ENCODE measurements at regions not wholly inside any gene's neighbourhood (a gene's known extent, or its start where the extent isn't known, plus 50 kb on each side); places are given as distances from the start of the nearest gene placed in this dataset.

DNA sequence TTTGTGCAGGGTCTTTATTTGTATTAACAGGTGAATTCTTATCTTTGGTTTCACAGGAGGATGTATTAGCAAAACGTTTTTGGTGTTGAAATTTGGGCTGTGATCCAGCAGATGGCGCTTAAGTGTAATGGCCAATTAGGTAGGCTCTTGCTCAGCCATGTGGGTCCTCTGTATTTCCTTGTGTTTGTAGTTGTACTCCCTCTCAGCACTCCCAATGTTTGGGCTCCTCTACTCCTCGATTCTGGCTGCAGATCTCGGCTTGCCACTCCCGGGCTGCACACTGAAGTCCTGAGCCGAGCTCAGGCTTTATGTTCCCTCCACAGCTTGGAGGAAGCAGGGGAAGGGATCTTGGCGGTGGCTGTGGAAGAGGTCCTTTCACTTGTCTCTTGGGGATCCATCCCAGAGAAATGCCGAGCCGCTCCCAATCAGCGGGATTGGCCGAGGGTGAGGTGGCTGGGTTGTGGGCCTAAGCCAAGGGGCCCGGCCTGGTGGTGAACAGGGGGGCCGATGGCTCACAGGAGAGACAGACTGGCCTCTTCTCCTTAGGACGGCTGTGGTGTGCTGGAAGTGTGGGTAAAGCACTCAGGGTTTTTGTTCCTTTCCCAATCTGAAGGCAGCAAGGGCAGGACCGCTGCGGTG is 133.7 kb downstream of the AEBP2 start:
- in situ Hi-C loops (cut with HindIII; ENCODE audit: low sequenced_read_pairs) = no loop called here

DNA sequence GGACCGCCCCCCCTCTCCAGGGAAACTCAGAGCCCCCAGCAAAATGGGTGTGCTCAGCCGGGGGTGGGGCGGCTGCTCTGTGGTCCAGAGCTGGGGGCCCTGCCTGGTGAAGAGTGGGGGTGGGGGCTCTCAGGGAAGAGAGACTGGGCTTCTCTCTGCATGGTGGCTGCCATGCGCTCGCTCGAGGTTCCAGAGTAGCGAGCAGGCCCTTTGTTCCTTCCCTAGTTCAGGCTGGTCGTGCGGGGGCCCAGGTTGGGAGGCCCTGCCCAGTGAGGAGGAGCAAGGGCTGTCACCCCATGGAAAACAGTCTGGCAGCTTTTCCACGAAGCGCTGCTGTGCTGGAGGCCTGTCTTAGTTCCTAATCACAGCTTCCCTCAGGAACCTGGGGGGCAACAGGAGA is 134.6 kb downstream of the AEBP2 start:
- in situ Hi-C loops (cut with HindIII; ENCODE audit: low sequenced_read_pairs) = no loop called here

DNA sequence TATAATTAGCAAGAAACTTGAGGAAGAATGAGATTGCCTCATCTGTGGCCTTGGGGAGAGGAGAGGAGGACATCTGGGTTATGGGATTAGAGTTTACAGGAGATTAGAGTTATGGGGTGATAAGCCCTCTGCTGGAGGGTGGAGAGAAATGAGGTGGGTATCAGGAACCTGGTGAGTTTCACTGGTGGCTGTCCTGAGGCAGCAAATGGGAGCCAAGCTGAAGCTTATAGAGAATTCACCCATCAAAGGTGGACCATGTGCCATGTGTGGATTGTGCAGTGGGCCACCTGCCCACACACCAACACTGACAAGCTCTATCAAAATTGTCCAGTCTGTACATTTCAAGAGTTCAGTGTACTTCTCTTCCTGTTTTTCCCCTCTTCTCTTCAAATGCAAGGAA is 135.3 kb downstream of the AEBP2 start:
- in situ Hi-C loops (cut with HindIII; ENCODE audit: low sequenced_read_pairs) = no loop called here

DNA sequence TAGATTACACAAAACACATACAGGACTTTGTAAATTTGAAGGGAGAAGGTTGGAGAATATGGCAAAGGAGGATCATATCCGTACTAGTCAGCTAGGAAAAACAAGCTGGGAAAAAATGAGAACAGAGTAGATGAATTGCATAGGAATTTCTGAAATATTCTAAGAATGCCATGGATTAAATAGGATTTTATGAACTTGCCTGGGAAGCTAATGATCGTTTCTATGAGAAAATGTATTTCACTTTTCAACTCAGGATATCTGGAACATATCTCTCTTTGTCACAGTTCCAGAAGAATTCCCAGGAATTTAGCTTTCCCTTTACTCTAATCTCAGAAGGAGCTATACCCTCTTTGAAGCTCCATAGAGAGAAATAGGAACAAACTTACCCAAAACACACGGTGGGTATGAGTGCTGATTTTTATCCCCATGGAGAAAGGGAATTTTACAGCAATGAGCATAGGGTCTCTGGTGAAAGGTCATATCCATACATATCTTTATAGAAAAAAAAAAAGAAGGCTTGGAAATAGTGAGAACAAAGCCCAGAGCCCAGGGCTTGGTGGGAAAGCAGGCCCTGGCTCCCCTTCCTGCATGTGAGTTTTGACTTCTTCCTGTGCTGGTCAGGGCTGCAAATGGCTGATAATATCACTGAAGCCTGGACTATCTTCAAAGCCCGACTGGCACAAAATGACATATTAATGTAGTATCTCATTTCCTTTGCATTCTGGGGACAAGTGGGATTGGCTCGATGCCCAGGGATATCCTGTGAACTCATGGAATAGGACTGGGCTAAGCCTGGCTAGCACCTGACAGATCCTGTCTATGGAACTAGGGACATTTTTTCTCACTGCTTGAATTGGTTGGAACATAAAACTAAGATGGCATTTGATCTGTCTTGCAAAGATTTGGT is 136.3 kb downstream of the AEBP2 start:
- in situ Hi-C loops (cut with HindIII; ENCODE audit: low sequenced_read_pairs) = no loop called here

DNA sequence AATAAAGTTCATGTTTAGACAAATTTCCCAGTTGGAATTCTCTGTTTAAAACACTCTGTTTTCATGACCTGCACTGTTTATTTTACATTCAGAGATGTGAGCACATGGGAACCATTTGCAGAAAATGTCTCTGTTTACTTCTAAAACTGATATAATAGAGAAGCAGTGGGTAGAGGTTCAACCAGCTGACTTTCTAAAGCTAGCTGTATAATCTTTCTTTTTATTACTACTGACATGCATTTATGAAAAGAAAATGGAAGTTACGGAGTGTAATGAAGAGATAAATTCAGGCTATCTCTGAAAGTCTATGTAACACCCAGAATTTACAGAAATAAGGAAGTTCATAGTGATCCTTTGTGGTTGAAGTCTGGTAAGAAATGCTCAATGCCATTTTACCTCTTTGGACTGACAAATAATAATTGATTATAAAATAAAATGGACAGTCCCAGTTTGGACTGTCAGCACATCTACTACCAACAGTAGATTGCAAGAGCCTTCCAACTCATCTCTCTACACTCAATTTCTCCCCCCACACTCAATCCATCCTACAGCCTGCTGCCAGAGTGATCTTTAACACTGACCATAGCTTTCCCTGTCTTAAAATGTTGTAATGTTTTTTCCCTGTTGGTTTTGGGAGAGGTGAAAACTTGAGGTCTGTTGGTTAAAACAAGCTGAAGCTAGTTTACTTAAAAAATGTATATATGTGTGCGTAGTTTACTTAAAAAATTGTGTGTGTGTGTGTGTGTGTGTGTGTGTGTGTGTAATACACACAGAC is 137.4 kb downstream of the AEBP2 start:
- in situ Hi-C loops (cut with HindIII; ENCODE audit: low sequenced_read_pairs) = no loop called here

DNA sequence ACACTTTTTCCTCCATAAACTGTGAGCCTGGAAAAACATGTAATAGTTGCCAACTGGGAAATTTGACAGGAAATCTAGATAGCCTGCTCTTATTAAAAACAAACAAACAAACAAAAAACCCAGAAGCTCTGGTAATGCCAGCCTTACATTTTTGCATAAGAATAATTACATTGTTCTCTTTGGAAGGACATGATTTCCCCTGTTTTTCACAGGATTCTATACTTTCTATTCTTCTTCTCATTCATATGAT is 137.9 kb downstream of the AEBP2 start:
- in situ Hi-C loops (cut with HindIII; ENCODE audit: low sequenced_read_pairs) = no loop called here

DNA sequence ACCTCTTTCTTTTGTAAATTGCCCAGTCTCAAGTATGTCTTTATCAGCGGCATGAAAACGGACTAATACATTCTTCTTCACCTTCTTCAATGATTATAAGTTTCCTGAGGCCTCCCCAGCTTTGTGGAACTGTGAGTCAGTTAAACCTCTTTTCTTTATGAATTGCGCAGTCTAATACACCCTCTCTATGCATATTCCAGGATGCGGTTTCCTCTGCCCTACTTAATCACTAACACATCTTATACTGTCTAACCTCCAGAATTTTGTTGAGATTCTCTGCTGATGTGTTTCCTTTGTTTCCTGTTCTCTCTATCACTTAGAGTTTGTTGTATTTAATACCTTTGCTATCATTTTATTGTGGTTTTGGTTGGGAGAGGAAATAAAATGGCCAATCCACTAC is 145.4 kb downstream of the AEBP2 start:
- in situ Hi-C loops (cut with HindIII; ENCODE audit: low sequenced_read_pairs) = no loop called here

DNA sequence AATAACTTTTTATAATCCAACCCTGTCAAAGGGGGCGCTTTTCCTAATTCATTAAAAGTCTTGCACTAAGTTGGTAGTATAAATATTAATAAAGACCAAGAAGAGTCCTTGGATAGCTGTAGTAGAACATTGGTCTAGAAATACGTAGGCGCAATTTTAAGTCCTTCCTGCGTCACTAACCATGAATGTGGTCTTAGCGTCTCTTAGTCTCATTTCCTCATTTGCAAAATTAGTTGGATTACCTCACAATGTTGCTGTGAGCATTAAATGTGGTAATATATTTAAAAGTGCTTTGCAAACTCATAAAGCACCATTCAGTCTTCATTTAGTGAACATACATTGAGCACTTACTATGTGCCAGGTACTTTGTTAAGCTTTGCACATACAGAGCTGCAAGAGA is 149.7 kb downstream of the AEBP2 start:
- in situ Hi-C loops (cut with HindIII; ENCODE audit: low sequenced_read_pairs) = no loop called here

DNA sequence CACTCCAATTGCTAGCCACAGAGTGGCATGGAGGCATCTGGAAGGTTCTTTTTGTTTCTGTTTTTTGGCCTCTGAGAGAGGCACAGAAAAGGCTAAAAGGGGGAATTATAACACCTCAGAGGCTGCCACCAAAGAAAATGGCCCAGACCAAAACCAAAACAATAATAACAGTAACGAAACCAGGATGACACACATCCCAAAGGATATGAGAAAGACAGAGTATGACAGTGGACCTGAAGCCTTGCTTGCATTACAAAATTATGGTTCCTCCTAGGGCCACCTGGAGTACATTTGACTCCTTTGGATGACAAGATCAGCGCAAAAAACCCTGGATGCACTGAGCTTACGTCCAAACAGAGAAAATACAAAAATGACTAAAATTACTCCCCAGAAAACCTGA is 152.7 kb downstream of the AEBP2 start:
- in situ Hi-C loops (cut with HindIII; ENCODE audit: low sequenced_read_pairs) = no loop called here

DNA sequence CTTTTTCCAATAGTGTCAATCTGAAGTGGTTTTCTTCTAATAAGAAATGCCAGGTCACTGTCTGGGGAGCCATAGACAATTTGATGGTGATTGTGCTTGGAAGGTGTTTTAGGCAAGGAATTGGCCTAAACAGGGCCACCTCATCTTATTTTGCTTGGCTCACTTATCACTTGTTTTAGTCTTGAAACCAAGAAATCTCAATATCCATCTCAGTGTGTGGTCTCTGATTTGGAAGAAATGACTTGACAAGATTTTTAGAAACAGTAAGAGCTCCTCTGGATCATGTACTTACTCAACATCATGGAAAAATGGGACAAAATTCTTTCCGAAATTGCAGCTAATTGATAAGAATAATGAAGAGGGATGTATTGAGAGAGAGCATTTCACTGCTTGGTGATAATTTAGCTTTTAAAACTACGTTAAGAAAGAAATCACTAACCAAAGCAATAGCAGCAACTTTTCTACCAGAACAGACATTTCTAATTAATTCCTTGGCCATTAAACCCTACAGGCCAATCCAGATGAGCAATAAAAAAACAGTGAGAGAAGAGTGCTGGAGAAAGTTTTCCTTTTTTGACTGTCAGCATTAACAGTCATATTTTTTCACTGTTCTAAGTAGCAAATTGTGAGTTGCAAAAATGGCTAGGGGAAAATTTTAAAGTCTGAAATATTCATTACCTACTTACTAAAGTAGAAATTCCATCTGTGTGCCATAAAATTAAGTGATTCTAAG is 157.3 kb downstream of the AEBP2 start:
- in situ Hi-C loops (cut with HindIII; ENCODE audit: low sequenced_read_pairs) = no loop called here

DNA sequence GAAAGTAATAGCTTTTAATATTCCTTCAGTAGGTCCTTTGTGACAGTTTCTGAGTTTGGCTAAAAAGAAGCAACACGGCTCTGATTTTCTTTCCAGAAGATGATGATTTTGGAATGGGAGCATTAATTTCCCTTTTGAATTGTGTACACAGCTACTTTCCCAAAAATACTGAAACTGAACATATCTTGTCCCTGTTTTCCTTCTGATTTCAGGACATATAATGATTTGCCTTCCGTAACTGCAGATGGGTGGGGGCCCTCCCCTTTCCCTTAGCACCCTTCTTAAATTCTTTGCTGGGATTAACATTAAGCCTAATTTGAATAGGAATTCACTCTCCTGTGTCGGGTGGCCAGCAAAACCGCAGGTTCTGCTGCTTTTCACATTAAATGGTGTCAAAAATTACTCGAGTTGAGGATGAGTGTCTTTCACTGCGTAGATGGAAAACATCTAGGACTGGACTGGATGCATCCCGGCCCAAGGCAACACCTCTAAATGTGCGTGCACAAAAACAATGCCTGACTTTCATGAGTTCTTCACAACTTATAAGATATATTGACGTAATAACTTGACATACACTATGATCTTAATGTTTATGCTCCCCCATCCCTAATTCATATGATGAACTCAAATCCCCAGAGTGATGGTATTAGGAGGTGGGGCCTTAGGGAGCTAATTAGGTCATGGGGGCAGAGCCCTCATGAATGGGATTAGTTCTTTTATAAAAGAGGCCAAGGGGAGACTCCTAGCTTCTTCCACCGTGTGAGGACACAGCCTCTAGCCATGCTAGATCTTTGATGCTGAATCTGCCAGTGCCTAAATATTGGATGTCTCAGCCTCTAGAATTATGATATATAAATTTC is 158.1 kb downstream of the AEBP2 start:
- in situ Hi-C loops (cut with HindIII; ENCODE audit: low sequenced_read_pairs) = no loop called here

DNA sequence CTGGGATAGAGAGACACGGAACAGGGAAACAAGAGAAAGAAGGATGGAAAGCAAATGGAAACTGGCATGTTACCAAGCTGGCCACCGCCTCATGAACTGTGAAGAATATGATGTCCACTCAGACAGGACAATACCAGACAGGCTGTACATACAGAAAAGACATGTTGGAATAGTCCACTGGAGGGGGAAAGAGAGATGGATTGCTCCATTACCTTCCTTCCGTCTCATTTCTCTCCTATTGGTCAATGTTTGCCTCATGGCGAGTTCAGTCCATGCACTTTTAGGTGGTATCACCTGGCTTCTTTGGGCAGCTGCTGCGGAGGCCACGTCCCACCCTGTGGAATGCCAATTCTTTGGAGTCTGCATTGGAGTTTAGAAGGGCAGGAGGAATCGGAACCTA is 166.4 kb downstream of the AEBP2 start:
- in situ Hi-C loops (cut with HindIII; ENCODE audit: low sequenced_read_pairs) = no loop called here

DNA sequence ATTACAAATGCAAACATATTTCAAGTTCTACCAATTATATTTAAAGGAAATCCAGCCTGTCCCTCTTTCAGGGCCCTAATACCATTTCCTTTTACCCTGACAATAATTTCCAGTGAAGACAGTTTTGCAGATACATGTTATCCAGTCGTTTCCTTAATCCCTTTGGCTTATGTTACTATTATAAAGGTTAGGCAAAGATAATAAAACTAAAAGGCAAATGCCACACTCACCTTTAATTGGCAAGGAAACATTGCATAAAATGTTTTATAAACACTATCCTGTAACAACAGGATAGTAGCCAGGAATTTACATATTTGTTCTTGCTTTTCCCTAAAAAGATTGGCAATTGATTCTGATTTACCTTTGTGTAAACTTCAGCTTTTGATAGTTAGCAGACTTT is 168.7 kb downstream of the AEBP2 start:
- in situ Hi-C loops (cut with HindIII; ENCODE audit: low sequenced_read_pairs) = no loop called here

DNA sequence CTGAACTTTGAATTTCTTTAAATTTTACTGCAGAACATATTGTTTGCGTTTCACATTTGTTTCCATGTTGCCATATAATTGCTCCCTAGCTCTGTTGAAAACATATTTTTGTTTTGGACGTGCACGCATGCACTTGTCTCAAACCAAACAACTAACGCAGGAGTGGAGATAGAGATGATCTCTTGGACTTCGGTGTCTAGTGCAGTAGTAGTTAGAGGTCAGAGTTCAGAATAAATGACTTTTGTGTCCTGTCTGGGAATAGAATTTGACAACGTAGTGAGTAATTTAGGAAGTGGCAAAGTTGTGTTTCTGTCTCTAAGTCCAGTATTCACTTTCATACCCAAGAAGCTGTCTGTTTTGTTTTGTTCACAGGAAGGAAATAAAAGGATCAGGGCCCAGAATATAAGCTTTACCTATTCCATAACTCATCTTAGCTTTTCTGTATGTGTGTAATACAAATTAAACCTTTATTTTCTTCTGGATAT is 173.8 kb downstream of the AEBP2 start:
- in situ Hi-C loops (cut with HindIII; ENCODE audit: low sequenced_read_pairs) = no loop called here

DNA sequence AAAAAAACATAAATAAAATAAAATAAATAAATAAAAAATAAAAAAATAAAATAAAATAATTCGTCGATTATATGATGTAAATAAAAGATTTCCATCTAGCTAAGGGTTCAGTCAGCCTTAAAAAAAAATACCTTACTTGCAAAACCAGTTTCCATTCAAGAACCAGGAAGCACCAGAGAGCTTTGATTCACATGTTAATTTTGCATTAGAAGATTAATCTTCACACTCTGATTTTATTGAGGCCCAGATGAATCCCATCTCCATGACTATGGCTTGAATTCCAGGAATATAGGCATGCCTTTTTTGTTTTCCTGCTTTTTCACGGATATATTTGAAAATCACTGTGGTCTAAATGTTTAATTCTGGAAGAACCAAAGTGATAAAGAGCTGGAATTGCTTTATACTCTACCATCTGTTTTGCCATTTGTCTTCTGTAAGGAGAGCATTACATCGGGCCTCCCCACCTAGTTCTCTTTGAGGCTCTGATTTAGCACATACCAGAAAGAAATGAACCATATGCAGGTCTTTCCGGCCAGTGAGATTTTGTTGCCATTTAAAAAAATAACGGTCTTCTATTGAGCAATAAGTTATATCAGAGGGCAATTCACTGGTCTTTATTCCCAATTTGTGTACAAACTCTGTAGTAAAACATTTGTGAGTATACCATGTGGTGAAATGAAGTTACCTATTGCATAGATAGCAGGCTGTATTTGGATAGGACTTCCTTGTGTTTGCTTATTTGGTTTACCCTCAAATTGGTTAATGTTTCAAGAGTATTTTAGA is 175.5 kb downstream of the AEBP2 start:
- in situ Hi-C loops (cut with HindIII; ENCODE audit: low sequenced_read_pairs) = no loop called here

DNA sequence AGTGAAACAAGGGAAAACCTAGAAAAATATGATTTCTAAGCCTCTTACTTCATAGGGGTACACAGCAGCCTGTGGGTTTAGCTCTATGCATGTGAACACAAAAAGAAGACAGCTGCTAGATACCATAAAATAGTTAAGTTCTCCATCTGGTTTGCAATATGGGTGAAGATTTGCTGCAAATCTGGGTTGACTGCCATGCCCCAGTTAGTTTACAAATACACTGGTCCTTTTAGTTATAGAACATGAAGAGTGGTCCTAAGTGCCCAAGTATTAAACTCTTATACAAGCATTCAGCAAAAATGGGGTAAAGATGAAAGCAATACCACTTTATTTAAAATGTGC is 176.1 kb downstream of the AEBP2 start:
- in situ Hi-C loops (cut with HindIII; ENCODE audit: low sequenced_read_pairs) = no loop called here

DNA sequence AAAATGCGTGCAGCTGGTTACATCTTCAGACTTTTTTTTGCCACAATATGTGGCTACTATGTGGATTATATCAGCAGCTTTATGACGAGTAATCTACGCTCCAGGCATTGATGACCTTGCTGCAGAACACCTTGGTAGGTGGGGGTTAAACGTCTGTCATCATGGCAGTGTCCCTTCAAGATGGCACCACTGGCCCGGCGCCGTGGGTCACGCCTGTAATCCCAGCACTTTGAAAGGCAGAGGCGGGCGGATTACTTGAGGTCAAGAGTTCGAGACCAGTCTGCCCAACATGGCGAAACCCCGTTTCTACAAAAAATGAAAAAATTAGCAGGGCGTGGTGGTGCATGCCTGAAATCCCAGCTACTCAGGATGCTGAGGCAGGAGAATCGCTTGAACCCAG is 177.5 kb downstream of the AEBP2 start:
- in situ Hi-C loops (cut with HindIII; ENCODE audit: low sequenced_read_pairs) = no loop called here

DNA sequence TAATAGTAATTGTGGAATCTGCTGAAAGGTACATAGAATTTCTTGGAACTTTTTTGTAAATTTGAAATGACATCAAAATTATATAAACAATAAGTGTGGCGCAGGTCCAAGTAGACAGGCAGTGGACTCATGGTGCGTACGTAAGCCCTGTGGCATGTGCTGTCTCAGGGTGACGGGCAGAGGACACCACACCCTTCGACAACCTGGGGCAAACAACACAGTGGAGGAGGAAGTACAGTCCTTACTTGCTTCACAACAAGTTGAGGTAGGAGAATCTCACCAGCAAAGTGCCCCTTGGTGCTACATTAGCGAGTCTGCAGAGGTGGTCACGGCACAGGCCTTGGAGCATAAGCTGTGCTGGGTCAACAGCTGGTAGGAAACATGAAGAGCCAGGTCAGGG is 180.9 kb downstream of the AEBP2 start:
- in situ Hi-C loops (cut with HindIII; ENCODE audit: low sequenced_read_pairs) = no loop called here

DNA sequence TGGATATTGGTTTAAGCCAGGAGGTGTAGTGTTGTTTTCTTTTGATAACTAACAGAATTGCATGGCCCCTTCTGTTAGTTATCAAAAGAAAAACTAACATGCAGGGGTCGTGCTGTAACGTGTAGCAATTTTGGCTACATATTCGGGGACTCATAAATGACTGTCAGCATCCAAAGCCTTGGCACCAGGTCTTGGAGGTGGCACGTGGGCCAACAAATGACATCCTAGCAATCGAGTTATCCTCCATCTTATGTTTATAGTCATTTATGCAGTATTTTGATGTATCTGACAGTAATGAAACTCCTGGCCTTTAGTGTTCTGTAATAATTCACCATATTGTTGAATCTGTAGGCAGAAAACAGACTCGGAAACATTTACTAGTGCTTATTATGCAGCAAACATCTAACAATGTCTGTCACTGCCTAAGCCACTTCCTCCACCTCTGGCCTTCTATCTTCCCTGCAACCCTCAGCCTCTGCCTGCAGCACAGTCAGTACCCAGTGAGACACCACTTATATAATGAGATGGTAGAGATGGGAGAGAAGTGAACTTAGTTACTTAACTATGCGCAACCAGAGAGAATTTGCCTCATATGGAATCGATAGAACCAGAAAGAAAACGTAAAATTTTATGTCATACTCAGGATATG is 184.6 kb downstream of the AEBP2 start:
- in situ Hi-C loops (cut with HindIII; ENCODE audit: low sequenced_read_pairs) = no loop called here
